Fibroblast of lung (primary cell): ENCODE measurements at regions not wholly inside any gene's neighbourhood (a gene's known extent, or its start where the extent isn't known, plus 50 kb on each side); places are given as distances from the start of the nearest gene placed in this dataset.

Source experiments
- DNase-seq, 2 donors: peaks; one replicate each; pipeline versions ENCODE4 v3.0.0 to v3.0.0-alpha.2; 2010; ENCODE audit warnings: low read depth in 2 of 2
- H2AFZ ChIP-seq: 2 replicates; pipeline ENCODE4 v1.5.1; 2012; ENCODE audit warnings: low read length, control low read depth, inconsistent platforms
- H3K27ac ChIP-seq: 2 replicates; pipeline ENCODE4 v1.5.1; 2011; ENCODE audit warnings: low read length, control low read depth; ENCODE audit not compliant: insufficient read depth
- H3K27me3 ChIP-seq: 2 replicates; pipeline ENCODE4 v1.5.1; 2011; ENCODE audit warnings: mild to moderate bottlenecking, low read length; ENCODE audit not compliant: control insufficient read depth, insufficient read depth
- H3K36me3 ChIP-seq: 2 replicates; pipeline ENCODE4 v1.5.1; 2011; ENCODE audit warnings: low read length; ENCODE audit not compliant: control insufficient read depth, insufficient read depth
- H3K4me1 ChIP-seq: 2 replicates; pipeline ENCODE4 v1.5.1; 2011; ENCODE audit warnings: low read length; ENCODE audit not compliant: control insufficient read depth, insufficient read depth; ENCODE audit errors: extremely low read depth
- H3K4me2 ChIP-seq: 2 replicates; pipeline ENCODE4 v1.5.1; 2011; ENCODE audit warnings: low read length, control low read depth; ENCODE audit not compliant: insufficient read depth; ENCODE audit errors: extremely low read depth
- H3K4me3 ChIP-seq, 4 experiments: fragments of 200-600 bp in 1 of 4; sonication (generic) in 1 of 4; replicated peaks in 1 of 4; 2 replicates each; pipeline ENCODE4 v1.5.1; 2011 to 2016; ENCODE audit warnings: low read length in 4 of 4, low read depth in 3 of 4, mild to moderate bottlenecking in 3 of 4, control low read depth in 2 of 4, inconsistent platforms in 1 of 4, mixed read lengths in 1 of 4; ENCODE audit not compliant: insufficient read depth in 1 of 4; ENCODE audit errors: control extremely low read depth in 1 of 4
- H3K79me2 ChIP-seq: 2 replicates; pipeline ENCODE4 v1.5.1; 2012; ENCODE audit warnings: mild to moderate bottlenecking, low read length, inconsistent platforms; ENCODE audit not compliant: control insufficient read depth, insufficient read depth
- H3K9ac ChIP-seq: 2 replicates; pipeline ENCODE4 v1.5.1; 2011; ENCODE audit warnings: mild to moderate bottlenecking, low read length, control low read depth; ENCODE audit not compliant: insufficient read depth
- H3K9me3 ChIP-seq: 2 replicates; pipeline ENCODE4 v1.5.1; 2012; ENCODE audit warnings: low read depth, low read length; ENCODE audit not compliant: control insufficient read depth, insufficient read depth
- H4K20me1 ChIP-seq: 2 replicates; pipeline ENCODE4 v1.5.1; 2011; ENCODE audit warnings: low read length; ENCODE audit not compliant: control insufficient read depth, insufficient read depth; ENCODE audit errors: extremely low read depth
- CTCF ChIP-seq, 2 donors: IDR thresholded peaks in 1 of 2; conservative IDR thresholded peaks in 1 of 2; 1 replicate in 1 of 2; 2 replicates in 1 of 2; pipeline ENCODE4 v1.5.1; 2011 to 2012; ENCODE audit warnings: low read length in 2 of 2, control low read depth in 1 of 2, inconsistent platforms in 1 of 2, low read depth in 1 of 2, mild to moderate bottlenecking in 1 of 2
- EZH2 ChIP-seq: IDR thresholded peaks from 2 replicates; pipeline ENCODE4 v1.5.1; 2012; ENCODE audit warnings: low read length, control low read depth, mild to moderate bottlenecking; ENCODE audit errors: missing control alignments

GRCh38 chr7:10216462-10216861 lies 757.2 kb upstream of the PHF14 start:
- no peaks in the 10 kb centered on the region for H3K36me3 ChIP-seq
- TF ChIP-seq CTCF (conservative IDR thresholded peaks at IDR 0.05 in 1 of 2, IDR thresholded peaks at IDR 0.05 in 1 of 2; ENCODE audit: low read depth in 1 of 2, low read length in 2 of 2) (no peak), EZH2 (no peak)
- no peak overlapping the region for H2AFZ ChIP-seq
- no peak for DNase-seq
- no peaks in the 10 kb centered on the region for H3K79me2 ChIP-seq
- no peaks in the 10 kb centered on the region for H3K27me3 ChIP-seq
- H3K27ac ChIP-seq: no peak overlapping the region
- H3K9ac ChIP-seq: no peak overlapping the region
- H4K20me1 ChIP-seq: no peaks in the 10 kb centered on the region
- H3K4me2 ChIP-seq: no peak overlapping the region
- no peaks in the 10 kb centered on the region for H3K9me3 ChIP-seq
- no peaks in the 10 kb centered on the region for H3K4me1 ChIP-seq
- no peak overlapping the region for H3K4me3 ChIP-seq

GRCh38 chr7:10221084-10221483 lies 752.6 kb upstream of the PHF14 start:
- Histone ChIP-seq H3K27me3 (no peaks in the 10 kb centered on the region), H3K4me1 (no peaks in the 10 kb centered on the region), H2AFZ (no peak overlapping the region), H3K36me3 (no peaks in the 10 kb centered on the region), H3K27ac (no peak overlapping the region), H3K4me2 (no peak overlapping the region), H3K79me2 (no peaks in the 10 kb centered on the region), H3K9me3 (no peaks in the 10 kb centered on the region), H3K9ac (no peak overlapping the region), H3K4me3 (no peak overlapping the region), H4K20me1 (no peaks in the 10 kb centered on the region)
- no peak for TF ChIP-seq EZH2
- TF ChIP-seq CTCF (conservative IDR thresholded peaks at IDR 0.05 in 1 of 2, IDR thresholded peaks at IDR 0.05 in 1 of 2; ENCODE audit: low read depth in 1 of 2, low read length in 2 of 2): no peak
- DNase-seq: no peak

GRCh38 chr7:10222976-10223375 lies 750.7 kb upstream of the PHF14 start:
- no peak overlapping the region for H3K9ac ChIP-seq
- no peaks in the 10 kb centered on the region for H3K79me2 ChIP-seq
- no peak overlapping the region for H3K4me3 ChIP-seq
- H3K4me1 ChIP-seq: no peaks in the 10 kb centered on the region
- H3K9me3 ChIP-seq: no peaks in the 10 kb centered on the region
- no peak overlapping the region for H2AFZ ChIP-seq
- no peak overlapping the region for H3K27ac ChIP-seq
- no peaks in the 10 kb centered on the region for H3K36me3 ChIP-seq
- no peaks in the 10 kb centered on the region for H3K27me3 ChIP-seq
- peak in 1 of 2 donors; percentile 25 for DNase-seq
- no peak overlapping the region for H3K4me2 ChIP-seq
- no peaks in the 10 kb centered on the region for H4K20me1 ChIP-seq
- TF ChIP-seq CTCF (conservative IDR thresholded peaks at IDR 0.05 in 1 of 2, IDR thresholded peaks at IDR 0.05 in 1 of 2; ENCODE audit: low read depth in 1 of 2, low read length in 2 of 2): no peak
- no peak for TF ChIP-seq EZH2
